Fibroblast of lung (primary cell): ENCODE measurements at regions not wholly inside any gene's neighbourhood (a gene's known extent, or its start where the extent isn't known, plus 50 kb on each side); places are given as distances from the start of the nearest gene placed in this dataset.

ENCODE experiments used
- CTCF ChIP-seq, 2 donors: IDR thresholded peaks in 1 of 2; conservative IDR thresholded peaks in 1 of 2; 1 replicate in 1 of 2; 2 replicates in 1 of 2; pipeline ENCODE4 v1.5.1; 2011 to 2012; ENCODE audit warnings: low read length in 2 of 2, control low read depth in 1 of 2, inconsistent platforms in 1 of 2, low read depth in 1 of 2, mild to moderate bottlenecking in 1 of 2
- EZH2 ChIP-seq: IDR thresholded peaks from 2 replicates; pipeline ENCODE4 v1.5.1; 2012; ENCODE audit warnings: low read length, control low read depth, mild to moderate bottlenecking; ENCODE audit errors: missing control alignments

- no peak for TF ChIP-seq CTCF (conservative IDR thresholded peaks at IDR 0.05 in 1 of 2, IDR thresholded peaks at IDR 0.05 in 1 of 2; ENCODE audit: low read depth in 1 of 2, low read length in 2 of 2)
- TF ChIP-seq EZH2: no peak
Measured at GRCh38 chr20:11776687-11777086, 141.0 kb upstream of the BTBD3 start.
